ENCODE measurements at regions not wholly inside any gene's neighbourhood (a gene's known extent, or its start where the extent isn't known, plus 50 kb on each side); places are given as distances from the start of the nearest gene placed in this dataset.

DNA sequence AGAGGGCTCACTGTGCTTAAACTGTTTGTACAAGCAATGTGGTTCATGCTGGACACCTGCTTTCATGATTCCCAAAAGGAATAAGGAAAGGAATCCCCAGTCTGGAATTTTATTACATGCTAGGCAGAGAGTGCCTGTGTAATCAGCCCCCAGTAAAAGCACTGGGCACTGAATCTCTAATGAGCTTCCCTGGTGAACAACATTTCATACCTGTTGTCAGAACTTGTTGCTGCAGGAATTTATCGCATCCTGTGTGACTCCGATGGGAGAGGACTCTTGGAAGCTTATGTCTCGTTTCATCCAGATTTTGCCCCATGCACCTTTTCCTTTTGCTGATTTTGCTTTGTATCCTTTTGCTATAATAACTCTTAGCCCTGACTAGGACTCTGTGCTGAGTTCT lies 190.2 kb upstream of the HMGA2 start:
- no peak for TF ChIP-seq YY1 (IDR thresholded peaks at IDR 0.05)
- TF ChIP-seq, protein P1, sequence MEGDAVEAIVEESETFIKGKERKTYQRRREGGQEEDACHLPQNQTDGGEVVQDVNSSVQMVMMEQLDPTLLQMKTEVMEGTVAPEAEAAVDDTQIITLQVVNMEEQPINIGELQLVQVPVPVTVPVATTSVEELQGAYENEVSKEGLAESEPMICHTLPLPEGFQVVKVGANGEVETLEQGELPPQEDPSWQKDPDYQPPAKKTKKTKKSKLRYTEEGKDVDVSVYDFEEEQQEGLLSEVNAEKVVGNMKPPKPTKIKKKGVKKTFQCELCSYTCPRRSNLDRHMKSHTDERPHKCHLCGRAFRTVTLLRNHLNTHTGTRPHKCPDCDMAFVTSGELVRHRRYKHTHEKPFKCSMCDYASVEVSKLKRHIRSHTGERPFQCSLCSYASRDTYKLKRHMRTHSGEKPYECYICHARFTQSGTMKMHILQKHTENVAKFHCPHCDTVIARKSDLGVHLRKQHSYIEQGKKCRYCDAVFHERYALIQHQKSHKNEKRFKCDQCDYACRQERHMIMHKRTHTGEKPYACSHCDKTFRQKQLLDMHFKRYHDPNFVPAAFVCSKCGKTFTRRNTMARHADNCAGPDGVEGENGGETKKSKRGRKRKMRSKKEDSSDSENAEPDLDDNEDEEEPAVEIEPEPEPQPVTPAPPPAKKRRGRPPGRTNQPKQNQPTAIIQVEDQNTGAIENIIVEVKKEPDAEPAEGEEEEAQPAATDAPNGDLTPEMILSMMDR (IDR thresholded peaks at IDR 0.05; ENCODE audit: low read depth, low read length, missing input control) = no peak
- TF ChIP-seq, protein P2, sequence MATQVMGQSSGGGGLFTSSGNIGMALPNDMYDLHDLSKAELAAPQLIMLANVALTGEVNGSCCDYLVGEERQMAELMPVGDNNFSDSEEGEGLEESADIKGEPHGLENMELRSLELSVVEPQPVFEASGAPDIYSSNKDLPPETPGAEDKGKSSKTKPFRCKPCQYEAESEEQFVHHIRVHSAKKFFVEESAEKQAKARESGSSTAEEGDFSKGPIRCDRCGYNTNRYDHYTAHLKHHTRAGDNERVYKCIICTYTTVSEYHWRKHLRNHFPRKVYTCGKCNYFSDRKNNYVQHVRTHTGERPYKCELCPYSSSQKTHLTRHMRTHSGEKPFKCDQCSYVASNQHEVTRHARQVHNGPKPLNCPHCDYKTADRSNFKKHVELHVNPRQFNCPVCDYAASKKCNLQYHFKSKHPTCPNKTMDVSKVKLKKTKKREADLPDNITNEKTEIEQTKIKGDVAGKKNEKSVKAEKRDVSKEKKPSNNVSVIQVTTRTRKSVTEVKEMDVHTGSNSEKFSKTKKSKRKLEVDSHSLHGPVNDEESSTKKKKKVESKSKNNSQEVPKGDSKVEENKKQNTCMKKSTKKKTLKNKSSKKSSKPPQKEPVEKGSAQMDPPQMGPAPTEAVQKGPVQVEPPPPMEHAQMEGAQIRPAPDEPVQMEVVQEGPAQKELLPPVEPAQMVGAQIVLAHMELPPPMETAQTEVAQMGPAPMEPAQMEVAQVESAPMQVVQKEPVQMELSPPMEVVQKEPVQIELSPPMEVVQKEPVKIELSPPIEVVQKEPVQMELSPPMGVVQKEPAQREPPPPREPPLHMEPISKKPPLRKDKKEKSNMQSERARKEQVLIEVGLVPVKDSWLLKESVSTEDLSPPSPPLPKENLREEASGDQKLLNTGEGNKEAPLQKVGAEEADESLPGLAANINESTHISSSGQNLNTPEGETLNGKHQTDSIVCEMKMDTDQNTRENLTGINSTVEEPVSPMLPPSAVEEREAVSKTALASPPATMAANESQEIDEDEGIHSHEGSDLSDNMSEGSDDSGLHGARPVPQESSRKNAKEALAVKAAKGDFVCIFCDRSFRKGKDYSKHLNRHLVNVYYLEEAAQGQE (IDR thresholded peaks at IDR 0.05) = no peak
- no peak for TF ChIP-seq RAD21 (IDR thresholded peaks at IDR 0.05)
- TF ChIP-seq TAF1 (conservative IDR thresholded peaks at IDR 0.05) = no peak
- no peak for TF ChIP-seq SP1 (IDR thresholded peaks at IDR 0.05)
- TF ChIP-seq, protein P3, sequence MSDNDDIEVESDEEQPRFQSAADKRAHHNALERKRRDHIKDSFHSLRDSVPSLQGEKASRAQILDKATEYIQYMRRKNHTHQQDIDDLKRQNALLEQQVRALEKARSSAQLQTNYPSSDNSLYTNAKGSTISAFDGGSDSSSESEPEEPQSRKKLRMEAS (IDR thresholded peaks at IDR 0.05) = no peak

All from liver (tissue), 3 donors.